Hepatic stellate cell (primary cell): ENCODE measurements at regions not wholly inside any gene's neighbourhood (a gene's known extent, or its start where the extent isn't known, plus 50 kb on each side); places are given as distances from the start of the nearest gene placed in this dataset.

Experiments
- DNase-seq: peaks from one replicate; pipeline ENCODE4 v3.0.0; 2011; ENCODE audit warnings: low spot score

DNA sequence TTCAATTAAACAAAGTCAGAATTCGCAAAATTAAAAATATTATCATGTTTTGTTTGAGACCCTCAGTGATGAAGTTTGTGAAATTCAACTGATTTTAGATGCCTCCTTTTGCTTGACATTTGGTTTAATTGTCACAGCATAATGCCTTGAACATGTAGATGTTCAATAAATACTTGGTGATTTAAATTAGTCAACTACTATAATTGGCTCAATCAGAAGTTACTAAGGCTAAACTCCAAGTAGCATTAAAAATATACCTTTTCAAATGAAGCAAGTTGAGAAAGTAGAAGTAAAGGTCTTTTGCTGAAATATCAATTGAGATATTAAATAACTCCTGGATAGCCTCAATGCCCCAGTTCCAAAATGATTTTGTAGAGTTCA lies 145.8 kb upstream of the AKIRIN2 start:
- DNase-seq: no peak

DNA sequence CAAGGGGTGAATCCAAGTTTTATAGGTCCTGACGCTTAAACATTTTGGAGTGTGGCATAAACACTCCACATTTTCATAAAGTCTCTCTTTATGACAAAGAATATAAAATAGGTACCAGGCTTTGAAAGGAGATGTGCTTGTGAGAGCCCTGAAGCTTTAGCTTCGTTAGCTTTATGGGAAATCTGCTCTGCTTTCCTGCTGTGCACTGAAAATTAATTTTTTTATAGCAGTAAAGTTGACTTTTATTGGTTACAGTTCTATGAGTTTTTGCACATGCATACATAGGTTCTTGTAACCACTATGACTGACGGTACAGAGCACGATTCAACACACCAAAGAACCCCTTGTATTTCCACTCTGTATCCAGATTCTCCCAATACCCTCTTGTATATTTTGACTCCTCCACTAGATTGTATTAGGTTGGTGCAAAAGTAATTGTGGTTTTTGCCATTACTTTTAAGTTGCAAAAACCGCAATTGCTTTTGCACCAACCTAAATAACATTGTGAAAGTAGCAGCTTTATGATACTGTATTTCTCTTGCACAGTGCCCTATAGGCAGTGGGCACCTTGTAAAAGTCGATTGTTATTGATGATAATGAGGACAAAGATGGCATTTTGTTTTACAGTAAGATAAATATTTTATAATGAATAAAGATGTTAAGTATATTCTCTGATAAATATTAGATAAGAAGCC lies 145.2 kb upstream of the AKIRIN2 start:
- DNase-seq: no peak

DNA sequence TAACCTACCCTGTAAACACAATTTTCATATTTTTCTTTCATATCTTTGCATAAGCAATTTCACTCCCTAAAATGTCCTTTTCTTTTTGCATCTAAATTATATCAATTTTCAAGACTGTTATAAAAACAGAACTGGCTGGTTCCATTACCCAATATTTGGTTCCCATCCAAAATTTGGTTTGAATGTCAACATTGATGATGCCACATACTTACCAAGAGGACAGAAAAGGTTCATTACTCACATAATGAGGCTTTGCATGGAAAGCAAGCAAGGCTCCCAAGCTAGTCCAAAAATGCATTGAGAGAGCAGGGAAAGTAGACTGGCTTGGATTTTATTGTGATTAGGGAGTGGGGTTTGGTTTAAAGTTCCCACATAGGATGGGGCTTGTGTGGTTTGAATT lies 144.4 kb upstream of the AKIRIN2 start:
- DNase-seq: no peak

DNA sequence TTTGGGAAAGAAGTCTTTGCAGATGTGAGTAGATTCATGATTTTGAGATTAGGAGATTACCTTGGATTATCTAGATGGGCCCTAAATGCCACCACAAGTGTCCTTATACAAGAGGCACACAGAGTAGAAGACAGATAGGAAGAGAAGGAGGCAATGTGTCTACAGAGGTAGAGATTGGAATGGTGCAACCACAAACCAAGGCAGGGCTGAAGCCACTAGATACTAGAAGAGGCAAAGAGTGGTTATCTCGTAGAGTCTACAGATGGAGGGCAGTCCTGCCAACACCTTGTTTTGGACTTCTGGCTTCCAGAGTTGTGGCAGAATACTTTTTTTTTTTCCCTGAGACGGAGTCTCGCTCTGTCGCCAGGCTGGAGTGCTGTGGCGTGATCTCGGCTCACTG lies 138.3 kb upstream of the AKIRIN2 start:
- no peak for DNase-seq

DNA sequence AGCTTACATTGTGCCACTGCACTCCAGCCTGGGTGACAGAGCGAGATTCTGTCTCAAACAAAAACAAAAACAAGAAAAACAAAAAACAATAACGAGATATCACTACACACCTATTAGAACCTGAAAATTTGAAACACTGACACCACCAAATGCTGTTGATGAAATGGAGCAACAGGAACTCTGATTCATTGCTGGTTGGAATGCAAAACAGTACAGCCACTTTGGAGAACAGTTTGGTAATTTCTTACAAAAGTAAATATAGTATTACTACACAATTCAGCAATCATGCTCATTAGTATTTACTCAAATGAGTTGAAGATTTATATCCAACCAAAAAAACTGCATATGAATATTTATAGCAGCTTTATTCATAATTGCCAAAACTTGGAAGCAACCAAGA lies 135.8 kb upstream of the AKIRIN2 start:
- no peak for DNase-seq

DNA sequence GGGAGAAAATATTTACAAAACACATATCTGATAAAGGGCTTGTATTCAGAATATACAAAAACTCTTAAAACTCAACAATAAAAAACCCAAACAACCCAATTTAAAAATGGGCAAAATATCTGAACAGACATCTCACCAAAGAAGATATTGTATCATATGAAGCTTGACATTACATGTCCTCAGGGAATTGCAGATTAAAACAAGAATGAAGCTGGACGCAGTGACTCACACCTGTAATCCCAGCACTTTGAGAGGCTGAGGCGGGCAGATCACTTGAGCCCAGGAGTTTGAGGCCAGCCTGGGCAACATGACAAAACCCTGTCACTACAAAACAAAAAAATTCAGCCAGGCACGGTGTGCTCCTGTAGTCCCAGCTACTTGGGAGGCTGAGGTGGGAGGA lies 135.4 kb upstream of the AKIRIN2 start:
- no peak for DNase-seq

DNA sequence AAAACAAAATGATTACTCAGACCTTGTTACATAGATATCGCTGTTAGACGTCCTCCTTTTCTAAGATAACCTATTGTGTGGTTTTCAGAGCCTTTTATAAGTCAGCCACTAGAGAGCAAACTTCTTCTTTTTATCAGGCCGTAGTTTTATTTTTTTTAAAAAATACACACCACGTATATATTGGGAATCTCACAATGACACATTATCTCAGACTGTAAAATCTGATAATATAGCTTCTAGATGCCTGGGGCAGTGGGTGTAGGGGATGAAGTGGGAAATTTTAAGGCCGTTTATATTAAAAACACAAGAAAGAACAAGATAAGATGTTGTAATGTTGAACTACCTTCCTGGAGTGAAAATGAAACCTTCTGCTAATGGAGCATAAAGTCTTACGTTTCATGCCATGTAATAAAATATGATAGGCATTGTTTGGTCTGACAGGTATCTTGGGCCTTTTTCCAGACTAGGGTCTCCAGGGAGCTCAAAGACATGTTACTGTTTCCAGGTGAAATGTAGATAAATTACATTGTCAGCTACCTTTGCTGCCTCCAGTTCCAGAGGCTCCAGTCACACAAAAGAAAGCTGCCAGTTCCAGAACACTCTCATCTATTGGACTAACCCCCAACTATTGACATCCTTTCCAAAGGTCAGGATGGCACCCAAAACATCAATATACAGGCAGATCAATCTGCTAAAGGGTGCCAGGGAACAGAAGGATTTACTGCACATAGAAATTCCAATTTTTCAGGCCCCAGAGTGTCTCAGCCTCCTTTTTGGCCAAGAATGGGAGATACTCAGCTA lies 130.2 kb upstream of the AKIRIN2 start:
- DNase-seq: no peak

DNA sequence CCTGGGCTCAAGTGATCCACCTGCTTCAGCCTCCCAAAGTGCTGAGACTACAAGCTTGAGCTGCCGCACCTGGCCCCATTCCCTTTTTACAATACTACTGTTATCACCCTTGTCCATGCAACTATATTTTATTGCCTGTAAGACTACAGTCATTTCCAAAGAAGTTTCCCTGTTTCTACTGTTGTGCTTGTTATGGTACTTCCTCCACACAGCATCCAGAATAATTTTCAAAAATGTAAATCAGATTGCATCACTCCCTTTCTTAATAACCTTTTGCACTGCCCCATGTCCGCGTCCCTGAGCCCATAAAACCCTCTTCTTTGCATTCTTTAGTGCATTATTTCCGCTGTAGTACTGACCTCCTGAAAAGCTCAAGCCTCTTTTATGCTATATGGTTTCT lies 128.9 kb upstream of the AKIRIN2 start:
- DNase-seq: no peak

DNA sequence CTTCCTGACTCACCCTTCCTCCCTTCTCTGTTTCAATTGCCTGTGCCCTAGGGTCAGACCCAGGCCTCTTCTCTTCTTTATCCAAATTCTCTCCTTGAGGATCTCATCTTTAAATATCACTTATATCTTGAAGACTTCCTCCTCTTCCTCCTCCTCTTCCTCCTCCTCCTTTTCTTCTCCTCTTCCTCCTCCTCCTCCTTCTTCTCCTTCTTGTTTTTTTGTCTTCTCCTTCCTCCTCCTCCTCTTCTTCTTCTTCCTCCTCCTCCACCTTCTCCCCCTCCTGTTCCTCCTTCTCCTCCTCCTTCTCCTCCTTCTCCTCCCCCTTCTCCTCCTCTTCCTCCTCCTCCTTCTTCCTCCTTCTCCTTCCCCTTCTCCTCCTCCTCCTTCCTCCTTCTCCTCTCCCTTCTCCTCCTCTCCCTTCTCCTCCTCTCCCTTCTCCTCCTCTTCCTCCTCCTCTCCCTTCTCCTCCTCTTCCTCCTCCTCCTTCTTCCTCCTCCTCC lies 127.6 kb upstream of the AKIRIN2 start:
- DNase-seq: no peak

DNA sequence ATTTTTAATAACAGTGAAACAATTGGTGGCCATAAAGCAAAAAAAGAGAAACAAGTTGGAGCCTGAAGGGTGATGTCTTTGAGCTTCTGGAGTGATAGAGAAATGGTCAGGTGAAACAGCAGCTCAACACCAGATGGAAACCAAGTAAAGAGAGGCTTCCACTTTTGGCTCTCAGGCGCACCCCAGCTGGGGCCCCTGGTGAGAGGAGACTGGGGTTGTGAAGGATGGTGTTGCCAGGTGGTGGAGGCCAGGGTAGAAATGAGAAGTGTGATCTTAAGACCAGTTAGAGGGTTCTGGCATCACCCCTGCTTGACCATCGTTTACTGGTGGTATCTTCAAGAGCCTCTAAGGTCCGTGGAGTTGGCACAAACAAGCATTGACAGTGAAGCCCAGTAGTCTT lies 126.0 kb upstream of the AKIRIN2 start:
- DNase-seq: no peak

DNA sequence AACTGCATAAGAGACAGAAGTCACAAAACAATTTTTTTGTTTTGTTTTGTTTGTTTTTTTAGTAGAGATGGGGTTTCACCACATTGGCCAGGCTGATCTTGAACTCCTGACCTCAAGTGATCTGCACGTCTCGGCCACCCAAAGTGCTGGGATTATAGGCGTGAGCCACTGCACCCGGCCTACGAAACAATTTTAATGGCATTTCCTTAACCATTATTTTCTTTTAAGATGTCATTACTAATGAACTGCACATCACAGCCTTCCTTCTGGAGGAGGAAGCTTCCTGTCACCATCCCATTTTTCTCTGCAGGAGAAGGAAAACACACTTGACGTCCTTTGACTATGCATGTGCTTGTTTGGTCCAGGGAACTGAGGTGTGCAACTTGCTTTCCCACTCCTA lies 125.3 kb upstream of the AKIRIN2 start:
- DNase-seq: no peak

DNA sequence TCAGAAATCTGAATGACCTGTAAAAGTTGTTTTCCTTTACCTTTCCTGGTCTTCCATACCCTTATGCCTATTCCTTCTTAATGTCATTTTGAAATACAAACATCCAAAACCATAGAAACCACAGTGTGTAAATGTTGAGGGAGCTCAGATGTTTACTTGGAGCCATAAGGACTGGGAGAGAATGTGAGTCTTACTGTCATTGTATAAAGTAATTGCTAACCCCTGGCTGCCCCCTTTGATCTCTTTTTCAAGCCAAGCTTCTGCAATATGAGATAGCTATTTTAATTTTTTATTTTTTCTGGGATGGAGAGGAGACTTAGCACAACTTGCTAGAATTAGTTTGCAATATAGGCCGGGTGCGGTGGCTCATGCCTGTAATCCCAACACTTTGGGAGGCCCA lies 124.4 kb upstream of the AKIRIN2 start:
- no peak for DNase-seq

DNA sequence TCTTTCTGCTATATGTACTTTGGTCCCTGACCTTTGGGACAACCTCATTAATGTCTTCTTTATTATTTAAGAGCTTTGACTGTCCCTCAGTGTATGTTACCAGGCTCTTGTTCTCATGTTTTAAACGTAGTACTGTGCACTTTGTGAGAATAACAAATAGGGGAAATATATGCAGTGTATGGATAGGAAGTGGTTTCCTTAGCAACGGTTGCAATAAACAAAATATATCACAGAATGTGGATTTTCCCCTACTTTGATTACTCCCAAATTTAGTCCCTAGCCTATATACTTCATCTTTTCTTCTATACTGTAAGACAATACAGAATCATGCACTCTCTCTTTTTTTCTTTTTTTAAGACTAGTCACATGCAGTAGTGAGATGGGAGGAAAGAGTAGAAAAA lies 123.8 kb upstream of the AKIRIN2 start:
- DNase-seq: no peak

DNA sequence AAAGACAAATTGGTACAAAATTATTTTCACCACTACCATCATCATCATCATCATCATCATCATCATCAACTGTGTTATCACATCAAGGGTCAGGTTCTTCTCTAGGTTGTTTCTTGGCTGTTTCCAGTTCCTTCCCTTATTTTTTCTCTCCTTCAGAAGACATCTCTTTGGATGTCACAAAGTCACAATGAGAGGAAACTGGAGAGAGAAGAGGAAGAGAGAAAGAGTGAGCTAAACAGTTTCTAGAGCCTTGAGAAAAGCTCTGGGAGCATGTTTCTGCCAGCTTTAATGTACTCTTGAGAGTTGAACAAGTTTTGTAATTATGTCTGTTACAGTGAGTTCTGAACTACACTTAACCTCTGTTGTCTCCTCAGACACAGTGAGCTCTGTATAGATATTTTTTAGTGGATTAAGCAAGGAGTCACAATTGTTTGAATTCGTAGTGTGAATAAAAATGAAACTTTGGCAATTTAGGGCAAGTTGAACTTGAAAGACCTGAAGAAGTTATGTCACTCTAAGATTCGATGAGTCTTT lies 123.0 kb upstream of the AKIRIN2 start:
- no peak for DNase-seq

DNA sequence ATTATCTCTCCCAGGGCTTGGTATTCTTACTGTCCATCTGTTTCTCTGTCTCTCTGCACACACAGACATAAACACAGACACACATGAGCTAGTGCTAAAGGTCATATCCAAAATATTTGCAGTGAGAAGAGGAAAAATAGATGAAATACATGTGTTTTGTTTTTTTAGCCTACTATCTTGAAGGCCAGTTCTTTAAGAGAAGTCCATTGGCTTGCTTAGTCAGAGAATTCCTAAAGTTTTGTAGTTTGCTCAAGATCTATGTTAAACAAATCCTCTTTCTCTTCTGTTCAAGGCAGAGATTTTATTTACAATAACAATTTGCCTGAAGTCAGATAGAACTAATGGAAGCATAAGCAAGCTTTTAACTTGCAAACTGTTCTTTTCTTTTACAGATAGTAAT lies 120.0 kb upstream of the AKIRIN2 start:
- no peak for DNase-seq

DNA sequence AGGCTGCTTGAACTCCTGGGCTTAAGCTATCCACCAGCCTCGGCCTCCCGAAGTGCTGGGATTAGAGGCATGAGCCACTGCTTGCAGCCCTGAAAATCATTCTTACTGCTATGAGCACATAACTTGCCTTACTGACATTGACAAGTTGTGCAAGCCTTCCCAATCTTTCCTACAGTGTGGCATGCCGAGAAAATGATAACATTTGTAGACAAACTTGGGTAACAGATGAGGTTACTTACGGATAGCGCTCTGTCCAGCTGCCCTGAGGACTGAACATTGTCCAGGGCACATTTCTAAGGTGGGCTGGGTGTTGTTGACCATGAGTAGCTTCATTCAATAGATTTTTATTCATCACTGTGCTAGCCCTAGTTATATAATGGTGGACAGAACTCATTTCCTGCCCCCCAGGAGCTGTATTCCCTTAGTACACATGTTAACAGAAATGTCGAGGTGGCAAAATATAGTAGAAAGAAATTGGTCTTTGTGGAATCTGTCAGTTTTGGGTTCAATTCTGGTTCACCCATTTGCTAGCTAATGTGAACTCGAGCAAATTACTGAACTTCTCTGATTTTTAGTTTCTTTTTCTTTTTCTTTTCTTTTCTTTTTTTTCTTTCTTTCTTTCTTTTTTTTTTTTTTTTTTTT lies 118.4 kb upstream of the AKIRIN2 start:
- DNase-seq: no peak

DNA sequence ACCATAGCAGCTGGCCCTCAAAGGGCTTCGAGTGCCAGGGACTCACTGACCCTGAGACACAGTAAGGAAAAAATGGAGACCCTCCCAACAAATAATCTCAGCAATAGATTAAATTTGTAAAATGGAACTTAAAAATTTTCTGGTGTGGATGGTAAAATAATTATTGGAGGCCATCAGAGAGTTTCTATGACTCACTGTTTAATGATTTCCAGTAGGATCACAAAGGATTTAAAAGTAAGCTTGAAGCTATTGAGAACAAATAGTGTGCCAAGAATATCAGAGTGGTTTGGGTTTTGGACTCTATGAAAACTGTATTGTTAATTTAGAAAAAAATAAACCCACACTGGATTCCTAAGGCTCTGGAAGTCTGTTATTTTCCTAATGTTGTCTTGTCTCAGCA lies 115.2 kb upstream of the AKIRIN2 start:
- no peak for DNase-seq

DNA sequence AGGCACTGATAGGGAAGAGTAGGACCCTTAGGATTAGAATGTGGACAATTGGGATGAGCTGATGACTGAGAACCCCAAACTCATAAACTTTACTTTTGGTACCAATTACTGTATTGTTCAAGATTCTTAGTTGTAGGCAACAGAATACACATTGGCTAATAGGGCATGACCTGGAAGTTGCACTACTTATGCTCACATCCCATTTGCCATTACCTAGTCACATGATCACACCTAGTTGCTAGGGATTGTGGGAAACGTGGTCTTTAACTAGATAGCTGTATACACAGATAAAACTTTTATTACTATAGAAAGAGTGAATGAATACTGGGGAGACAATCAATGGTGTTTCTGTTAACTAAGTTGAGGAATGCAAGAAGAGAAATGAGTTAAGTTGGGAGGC lies 113.4 kb upstream of the AKIRIN2 start:
- no peak for DNase-seq

DNA sequence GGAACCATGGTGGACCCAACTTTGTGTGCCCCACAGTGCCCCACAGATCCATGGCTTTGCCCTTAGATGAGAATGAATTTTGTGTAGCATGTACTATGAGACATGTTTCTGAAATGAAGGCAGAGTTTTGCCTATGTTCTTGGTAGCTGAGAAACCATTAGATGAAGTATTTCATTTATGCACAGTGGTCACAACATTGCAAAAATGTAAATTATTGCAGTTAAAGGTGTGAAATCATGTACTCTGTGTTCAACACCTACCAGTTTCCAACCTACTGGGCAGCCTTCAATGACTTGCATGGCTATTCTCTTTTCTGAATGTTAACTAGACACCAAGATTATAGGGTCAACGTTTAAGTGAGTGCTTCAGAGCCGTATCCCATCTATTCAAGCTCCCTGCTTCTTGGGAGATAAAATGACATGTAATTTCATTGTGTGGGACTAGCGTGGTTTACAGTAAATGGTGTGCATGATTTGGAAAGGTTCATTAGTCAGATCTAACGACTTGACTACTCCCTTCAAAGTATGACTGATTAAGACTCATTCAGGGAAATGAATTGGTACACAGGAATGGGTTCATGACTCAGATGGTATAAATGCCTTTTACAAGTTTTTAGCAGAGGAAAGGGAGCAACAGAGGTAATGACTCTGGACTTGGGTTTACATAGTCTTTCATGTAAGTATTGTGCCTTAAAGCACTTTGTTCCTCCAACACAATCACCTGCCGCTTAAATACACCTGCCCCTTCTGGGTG lies 106.1 kb upstream of the AKIRIN2 start:
- DNase-seq: no peak

DNA sequence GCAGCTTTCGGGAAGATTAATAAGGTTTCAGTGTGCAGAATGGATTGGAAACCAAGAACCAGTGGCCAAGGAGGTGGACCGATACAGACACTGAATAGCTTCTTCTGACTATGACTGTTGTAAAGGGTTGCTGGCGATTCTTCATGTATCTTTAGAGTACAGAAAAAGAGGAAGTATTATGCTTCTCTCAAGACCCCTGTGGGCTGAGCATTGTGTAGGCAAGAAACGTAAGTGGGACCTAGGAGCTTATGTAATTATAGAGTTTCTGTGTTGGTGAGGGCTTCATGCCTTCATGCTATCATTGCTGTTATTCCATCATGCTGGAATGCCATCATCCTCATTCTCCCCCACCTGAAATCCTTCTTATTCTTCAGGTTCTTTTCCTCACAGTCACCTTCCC lies 105.4 kb upstream of the AKIRIN2 start:
- DNase-seq: no peak

DNA sequence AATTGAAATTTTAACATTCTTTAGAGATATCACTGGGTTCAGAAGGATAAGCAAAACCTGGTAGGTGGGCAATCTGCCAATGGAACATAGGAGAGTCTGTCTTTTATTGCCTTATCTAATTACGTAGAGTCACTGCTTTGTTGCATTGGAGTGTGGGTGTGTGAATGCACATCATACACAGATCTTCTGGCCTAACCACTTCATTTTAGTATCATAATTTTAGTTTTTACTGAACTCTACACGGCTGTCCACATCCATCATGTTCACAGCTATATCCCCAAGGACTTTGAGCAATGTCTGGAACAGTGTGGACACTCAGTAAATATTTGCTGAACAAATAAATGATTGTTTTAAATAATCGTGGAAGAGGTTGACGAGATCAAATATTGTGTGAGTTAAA lies 104.6 kb upstream of the AKIRIN2 start:
- DNase-seq: no peak

DNA sequence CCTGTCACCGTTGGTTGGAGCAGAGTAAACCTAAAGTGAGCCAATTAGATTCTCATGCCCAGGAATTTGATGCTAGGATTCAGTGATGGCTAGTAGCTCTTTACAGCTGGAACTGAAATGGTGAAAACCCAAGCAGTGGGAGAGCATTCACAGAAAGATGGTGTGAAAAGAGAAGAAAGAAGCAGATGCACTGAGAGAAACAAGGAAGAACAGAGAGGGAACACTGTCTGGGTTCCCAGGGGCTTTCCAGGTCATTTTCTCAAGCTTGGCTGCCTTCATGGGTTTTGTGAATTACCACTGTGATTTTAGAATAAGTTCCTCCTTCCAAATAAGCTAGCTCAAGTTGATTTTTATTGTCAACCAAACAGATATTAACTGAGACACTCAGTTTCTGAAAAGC lies 104.1 kb upstream of the AKIRIN2 start:
- no peak for DNase-seq
